OCI-LY3 (cell line): ENCODE measurements at regions not wholly inside any gene's neighbourhood (a gene's known extent, or its start where the extent isn't known, plus 50 kb on each side); places are given as distances from the start of the nearest gene placed in this dataset.

ENCODE experiments used
- H2AFZ ChIP-seq: fragments of 200-600, 300-600 bp; shearing (Covaris generic); 2 replicates; pipeline ENCODE4 v1.6.0; 2014; ENCODE audit warnings: antibody characterized with exemption, low read depth, low read length
- H3K27ac ChIP-seq: fragments of 200-600, 300-600 bp; sonication (generic); 2 replicates; pipeline ENCODE4 v1.5.1; 2014; ENCODE audit warnings: mild to moderate bottlenecking, low read length, moderate library complexity, mixed read lengths
- H3K27me3 ChIP-seq: fragments of 200-600, 300-600 bp; sonication (generic); 2 replicates; pipeline ENCODE4 v1.6.1; 2014; ENCODE audit warnings: low read depth, low read length, mixed read lengths
- H3K36me3 ChIP-seq: fragments of 200-600, 300-600 bp; sonication (generic); replicated peaks from 2 replicates; pipeline ENCODE3; 2014; ENCODE audit warnings: low read depth, low read length, mixed read lengths
- H3K4me1 ChIP-seq: fragments of 300-600, 200-600 bp; sonication (generic); 2 replicates; pipeline ENCODE4 v1.6.1; 2014; ENCODE audit warnings: low read length, mixed read lengths
- H3K4me2 ChIP-seq: fragments of 200-600, 300-600 bp; sonication (generic); 2 replicates; pipeline ENCODE4 v1.6.1; 2014; ENCODE audit warnings: low read length, mixed read lengths
- H3K4me3 ChIP-seq: fragments of 300-600, 200-600 bp; sonication (generic); 2 replicates; pipeline ENCODE4 v1.5.1; 2014; ENCODE audit warnings: antibody characterized with exemption, mild to moderate bottlenecking, low read length, moderate library complexity
- H3K79me2 ChIP-seq: fragments of 300-600, 200-600 bp; shearing (Covaris generic); 2 replicates; pipeline ENCODE4 v1.6.1; 2014; ENCODE audit warnings: mild to moderate bottlenecking, low read length, mixed read lengths
- H3K9ac ChIP-seq: fragments of 300-600, 200-600 bp; shearing (Covaris generic); 2 replicates; pipeline ENCODE4 v1.6.0; 2014; ENCODE audit warnings: mild to moderate bottlenecking, low read length, moderate library complexity
- H3K9me3 ChIP-seq: fragments of 200-600, 300-600 bp; shearing (Covaris generic); 2 replicates; pipeline ENCODE4 v1.6.1; 2014; ENCODE audit warnings: low read length, mixed read lengths; ENCODE audit not compliant: insufficient read depth
- H4K20me1 ChIP-seq: fragments of 200-600, 300-600 bp; sonication (generic); 2 replicates; pipeline ENCODE4 v1.6.1; 2016; ENCODE audit warnings: low read length, mixed read lengths; ENCODE audit not compliant: insufficient read depth
- EZH2phosphoT487 ChIP-seq: fragments of 200-600 bp; shearing (Covaris generic); IDR thresholded peaks from 2 replicates; pipeline ENCODE4 v1.6.1; 2018; ENCODE audit warnings: antibody characterized with exemption, mixed run types, low read depth
- TF ChIP-seq, protein P1 (sequence below): fragments of 200-600, 300-600 bp; sonication (generic); IDR thresholded peaks from 2 replicates; pipeline ENCODE4 v1.5.1; 2014; ENCODE audit warnings: antibody characterized with exemption, low read length, low read depth

DNA sequence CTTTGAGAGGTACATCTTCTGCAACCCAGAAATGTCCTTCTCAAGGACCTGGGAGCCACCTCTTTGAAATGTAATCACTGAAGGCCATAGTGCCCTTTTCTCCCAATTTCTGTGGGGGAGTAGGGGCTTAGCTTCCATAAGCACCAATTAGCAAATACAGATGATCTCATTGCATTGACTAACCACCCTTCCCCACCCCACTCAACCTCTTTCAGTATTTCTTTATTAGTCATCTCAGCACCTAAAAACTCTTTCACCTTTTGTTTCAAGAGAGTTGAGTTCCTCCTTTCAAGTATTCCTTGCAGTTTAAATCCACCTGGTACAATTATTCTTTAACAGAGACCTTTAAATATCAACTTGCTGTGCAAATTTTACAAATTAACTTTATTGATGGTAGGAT lies 1011.8 kb upstream of the CDH2 start:
- no peaks in the 10 kb centered on the region for H4K20me1 ChIP-seq
- TF ChIP-seq, protein P1, sequence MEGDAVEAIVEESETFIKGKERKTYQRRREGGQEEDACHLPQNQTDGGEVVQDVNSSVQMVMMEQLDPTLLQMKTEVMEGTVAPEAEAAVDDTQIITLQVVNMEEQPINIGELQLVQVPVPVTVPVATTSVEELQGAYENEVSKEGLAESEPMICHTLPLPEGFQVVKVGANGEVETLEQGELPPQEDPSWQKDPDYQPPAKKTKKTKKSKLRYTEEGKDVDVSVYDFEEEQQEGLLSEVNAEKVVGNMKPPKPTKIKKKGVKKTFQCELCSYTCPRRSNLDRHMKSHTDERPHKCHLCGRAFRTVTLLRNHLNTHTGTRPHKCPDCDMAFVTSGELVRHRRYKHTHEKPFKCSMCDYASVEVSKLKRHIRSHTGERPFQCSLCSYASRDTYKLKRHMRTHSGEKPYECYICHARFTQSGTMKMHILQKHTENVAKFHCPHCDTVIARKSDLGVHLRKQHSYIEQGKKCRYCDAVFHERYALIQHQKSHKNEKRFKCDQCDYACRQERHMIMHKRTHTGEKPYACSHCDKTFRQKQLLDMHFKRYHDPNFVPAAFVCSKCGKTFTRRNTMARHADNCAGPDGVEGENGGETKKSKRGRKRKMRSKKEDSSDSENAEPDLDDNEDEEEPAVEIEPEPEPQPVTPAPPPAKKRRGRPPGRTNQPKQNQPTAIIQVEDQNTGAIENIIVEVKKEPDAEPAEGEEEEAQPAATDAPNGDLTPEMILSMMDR, result no peak
- TF ChIP-seq EZH2phosphoT487, result no peak
- peaks cover 27% of the 10 kb centered on the region for H3K4me1 ChIP-seq
- H3K79me2 ChIP-seq, result no peaks in the 10 kb centered on the region
- H3K4me3 ChIP-seq, result no peak overlapping the region
- H3K9me3 ChIP-seq, result no peaks in the 10 kb centered on the region
- H3K4me2 ChIP-seq, result peak overlapping the region; percentile 19; the same call in 1 of the 2 replicates
- no peaks in the 10 kb centered on the region for H3K36me3 ChIP-seq
- no peak overlapping the region for H3K9ac ChIP-seq
- no peak overlapping the region for H2AFZ ChIP-seq
- H3K27me3 ChIP-seq, result no peaks in the 10 kb centered on the region
- no peak overlapping the region for H3K27ac ChIP-seq

DNA sequence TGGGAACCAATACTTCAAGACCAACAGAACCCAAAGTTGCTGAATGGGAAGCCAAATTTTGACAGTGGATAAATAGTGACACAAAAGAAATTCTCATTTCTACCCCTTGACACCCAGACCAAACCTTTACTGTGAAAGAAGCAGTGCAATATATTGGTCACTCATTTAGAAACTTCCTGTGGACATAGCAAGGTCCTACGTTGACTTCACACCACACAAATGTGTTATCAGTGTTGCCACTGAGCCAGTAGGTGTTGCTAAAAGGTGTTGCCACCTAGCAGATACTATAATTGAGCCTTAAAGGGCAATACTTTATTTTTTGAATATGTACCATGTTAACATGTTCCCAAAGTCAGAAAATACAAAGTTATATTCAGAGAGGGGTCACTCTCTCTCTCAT lies 1008.9 kb upstream of the CDH2 start:
- Histone ChIP-seq H3K9ac (no peak overlapping the region), H3K79me2 (no peaks in the 10 kb centered on the region), H3K4me1 (peaks cover 16% of the 10 kb centered on the region), H3K27ac (no peak overlapping the region), H3K9me3 (no peaks in the 10 kb centered on the region), H3K4me3 (no peak overlapping the region), H2AFZ (no peak overlapping the region), H4K20me1 (no peaks in the 10 kb centered on the region), H3K27me3 (no peaks in the 10 kb centered on the region), H3K4me2 (no peak overlapping the region), H3K36me3 (no peaks in the 10 kb centered on the region)
- TF ChIP-seq, protein P1, result no peak
- no peak for TF ChIP-seq EZH2phosphoT487

DNA sequence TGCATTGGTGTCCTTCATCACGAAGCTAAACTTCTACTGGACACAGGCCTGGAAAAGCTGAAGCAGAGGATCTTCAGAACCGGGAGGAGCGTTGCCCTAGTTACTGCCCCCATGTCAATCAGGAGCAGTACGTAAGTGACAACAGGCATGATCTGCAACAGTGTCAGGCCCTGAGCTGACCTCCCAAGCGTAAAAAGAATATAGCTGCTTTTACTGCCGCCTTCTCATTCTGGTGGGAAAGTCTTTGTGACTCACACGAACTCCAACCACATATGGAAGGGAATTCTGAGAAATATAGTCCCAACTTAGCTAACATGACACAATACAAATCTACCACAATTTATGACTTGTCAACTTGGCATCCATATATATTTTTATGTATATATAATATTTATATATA lies 1007.7 kb upstream of the CDH2 start:
- no peak overlapping the region for H3K4me2 ChIP-seq
- peaks cover 15% of the 10 kb centered on the region for H3K4me1 ChIP-seq
- H4K20me1 ChIP-seq, result no peaks in the 10 kb centered on the region
- no peak overlapping the region for H3K27ac ChIP-seq
- H3K79me2 ChIP-seq, result no peaks in the 10 kb centered on the region
- no peak overlapping the region for H3K4me3 ChIP-seq
- H3K9me3 ChIP-seq, result no peaks in the 10 kb centered on the region
- no peaks in the 10 kb centered on the region for H3K36me3 ChIP-seq
- H2AFZ ChIP-seq, result no peak overlapping the region
- H3K9ac ChIP-seq, result no peak overlapping the region
- TF ChIP-seq, protein P1, result no peak
- TF ChIP-seq EZH2phosphoT487, result no peak
- H3K27me3 ChIP-seq, result no peaks in the 10 kb centered on the region

DNA sequence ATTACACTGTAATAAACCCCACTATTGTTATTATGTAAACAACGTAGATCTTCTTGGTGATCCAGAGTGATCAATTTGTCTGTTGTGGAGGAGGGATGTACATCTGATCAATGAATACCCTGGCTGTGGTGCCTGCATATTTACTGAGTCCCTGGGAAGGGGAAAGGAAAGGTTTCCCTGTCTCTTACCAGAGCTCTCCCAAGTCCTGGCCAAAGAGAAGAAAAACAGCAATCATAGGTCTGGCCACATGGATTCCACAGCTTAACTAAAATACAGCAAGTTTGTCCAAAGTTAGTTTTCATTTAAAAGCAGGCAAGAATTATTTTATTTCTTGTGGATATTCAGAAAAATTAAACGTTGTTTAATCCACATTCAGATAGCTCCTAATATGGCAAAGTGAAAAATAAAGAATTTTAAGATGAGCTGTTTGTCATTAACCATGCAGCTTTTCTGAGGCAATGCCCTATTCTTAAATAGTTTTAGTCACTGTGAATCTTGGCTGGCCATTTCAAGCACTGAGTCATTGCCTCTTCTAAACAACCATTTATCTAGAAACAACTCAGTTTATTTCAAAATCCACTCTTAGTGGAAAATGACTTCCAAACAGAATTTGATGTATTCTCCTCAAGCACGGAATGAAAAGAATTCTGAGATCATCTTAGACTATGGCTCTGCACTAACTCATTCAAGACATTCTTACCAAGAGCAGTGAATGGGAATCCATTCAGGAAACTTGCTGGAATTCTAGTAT lies 1004.4 kb upstream of the CDH2 start:
- Histone ChIP-seq H3K4me1 (no peaks in the 10 kb centered on the region), H3K9me3 (no peaks in the 10 kb centered on the region), H3K4me3 (no peak overlapping the region), H3K4me2 (no peak overlapping the region), H3K79me2 (no peaks in the 10 kb centered on the region), H3K9ac (no peak overlapping the region), H3K27ac (no peak overlapping the region), H3K36me3 (no peaks in the 10 kb centered on the region), H3K27me3 (no peaks in the 10 kb centered on the region), H4K20me1 (no peaks in the 10 kb centered on the region), H2AFZ (no peak overlapping the region)
- TF ChIP-seq, protein P1, result no peak
- no peak for TF ChIP-seq EZH2phosphoT487
